H1 (cell line): ENCODE measurements at regions not wholly inside any gene's neighbourhood (a gene's known extent, or its start where the extent isn't known, plus 50 kb on each side); places are given as distances from the start of the nearest gene placed in this dataset.

Source experiments
- ASH2L ChIP-seq: fragments of 200-600, 300-600 bp; sonication (generic); IDR thresholded peaks from one replicate; pipeline ENCODE4 v1.7.1; 2017; ENCODE audit warnings: low read length
- CHD1 ChIP-seq: IDR thresholded peaks from 2 replicates; pipeline ENCODE4 v1.6.1; 2012; ENCODE audit warnings: low read depth, low read length, improper control_type of control experiment
- EGR1 ChIP-seq: IDR thresholded peaks from 2 replicates; pipeline ENCODE4 v1.6.1; 2011; ENCODE audit warnings: low read depth, low read length, borderline replicate concordance
- KDM1A ChIP-seq: fragments of 200-600, 300-600 bp; sonication (generic); IDR thresholded peaks from 2 replicates; pipeline ENCODE4 v1.7.1; 2016; ENCODE audit warnings: mild to moderate bottlenecking, low read length, borderline replicate concordance
- KDM5A ChIP-seq: fragments of 200-600 bp; IDR thresholded peaks from 2 replicates; pipeline ENCODE4 v1.7.1; 2012; ENCODE audit warnings: mild to moderate bottlenecking, low read length, inconsistent platforms, mixed read lengths
- USF2 ChIP-seq: IDR thresholded peaks from 2 replicates; pipeline ENCODE4 v1.6.1; 2011; ENCODE audit warnings: low read length, improper control_type of control experiment

- TF ChIP-seq CHD1 (no peak), EGR1 (no peak), KDM5A (no peak), USF2 (no peak), ASH2L (no peak), KDM1A (no peak)
- TF ChIP-seq, all 59 proteins: peak for 0
These were observed 481.4 kb downstream of the COG6 start (continued) for GRCh38 chr13:40136896-40137295.
